ENCODE measurements at regions not wholly inside any gene's neighbourhood (a gene's known extent, or its start where the extent isn't known, plus 50 kb on each side); places are given as distances from the start of the nearest gene placed in this dataset.

- no peak for DNase-seq (ENCODE audit: low spot score)
Observed at GRCh38 chr5:2249442-2249841, 366.7 kb upstream of the IRX4 start.

DNA sequence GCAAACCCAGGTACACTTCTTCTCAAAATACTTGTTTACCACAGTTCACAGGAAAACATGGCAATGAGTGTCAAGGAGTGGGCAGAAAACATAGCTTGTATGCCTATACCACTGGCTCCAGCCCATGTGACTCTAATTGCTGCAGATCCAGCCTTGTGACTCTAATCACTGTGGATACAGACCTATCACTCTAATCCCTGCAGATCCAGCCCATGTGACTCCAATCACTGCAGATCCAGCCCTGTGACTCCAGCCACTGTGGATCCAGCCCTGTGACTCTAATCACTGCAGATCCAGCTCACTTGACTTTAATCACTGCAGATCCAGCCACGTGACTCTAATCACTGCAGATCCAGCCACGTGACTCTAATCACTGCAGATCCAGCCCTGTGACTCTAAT lies 366.3 kb upstream of the IRX4 start:
- DNase-seq (ENCODE audit: low spot score): no peak

DNA sequence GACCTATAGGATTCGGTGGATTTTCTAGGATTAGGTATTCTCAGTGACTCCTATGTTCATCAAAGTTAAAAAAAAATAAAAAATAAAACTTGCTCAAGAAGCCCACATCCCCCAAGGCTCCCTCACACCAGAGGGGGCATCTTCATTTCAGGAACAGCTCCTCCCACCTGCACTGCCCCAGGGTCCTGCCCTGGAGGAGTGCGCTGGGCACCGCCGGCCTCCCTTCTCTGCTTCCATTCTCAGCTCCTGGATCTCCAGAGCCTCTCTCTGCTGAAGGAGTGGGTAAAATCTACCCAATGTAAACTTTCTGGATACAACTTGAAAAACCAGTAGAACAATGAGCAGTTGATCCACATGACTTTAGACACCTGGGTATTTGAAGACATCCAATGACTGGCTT lies 359.8 kb upstream of the IRX4 start:
- DNase-seq (ENCODE audit: low spot score): no peak

DNA sequence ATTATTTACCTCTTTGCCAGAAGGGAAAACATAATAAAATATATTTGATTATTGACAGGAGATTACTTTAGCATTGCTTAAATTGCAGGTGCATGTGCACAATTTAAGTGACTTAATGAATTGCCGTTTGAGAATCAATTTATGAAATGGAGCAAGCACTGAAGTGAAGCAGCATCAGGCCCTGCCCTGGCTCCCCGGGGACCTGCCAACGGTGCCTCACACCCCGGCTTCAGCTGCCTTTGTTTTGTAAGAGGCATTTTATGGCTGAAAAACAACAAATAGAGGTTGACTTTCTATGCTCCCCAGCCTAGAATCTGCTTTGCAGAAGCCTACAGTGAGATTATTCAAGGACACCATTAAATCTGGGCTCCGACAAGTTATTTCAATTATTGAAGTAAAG lies 359.1 kb upstream of the IRX4 start:
- no peak for DNase-seq (ENCODE audit: low spot score)

- no peak for DNase-seq (ENCODE audit: low spot score)
Observed at GRCh38 chr5:2240118-2240904, 357.6 kb upstream of the IRX4 start.

DNA sequence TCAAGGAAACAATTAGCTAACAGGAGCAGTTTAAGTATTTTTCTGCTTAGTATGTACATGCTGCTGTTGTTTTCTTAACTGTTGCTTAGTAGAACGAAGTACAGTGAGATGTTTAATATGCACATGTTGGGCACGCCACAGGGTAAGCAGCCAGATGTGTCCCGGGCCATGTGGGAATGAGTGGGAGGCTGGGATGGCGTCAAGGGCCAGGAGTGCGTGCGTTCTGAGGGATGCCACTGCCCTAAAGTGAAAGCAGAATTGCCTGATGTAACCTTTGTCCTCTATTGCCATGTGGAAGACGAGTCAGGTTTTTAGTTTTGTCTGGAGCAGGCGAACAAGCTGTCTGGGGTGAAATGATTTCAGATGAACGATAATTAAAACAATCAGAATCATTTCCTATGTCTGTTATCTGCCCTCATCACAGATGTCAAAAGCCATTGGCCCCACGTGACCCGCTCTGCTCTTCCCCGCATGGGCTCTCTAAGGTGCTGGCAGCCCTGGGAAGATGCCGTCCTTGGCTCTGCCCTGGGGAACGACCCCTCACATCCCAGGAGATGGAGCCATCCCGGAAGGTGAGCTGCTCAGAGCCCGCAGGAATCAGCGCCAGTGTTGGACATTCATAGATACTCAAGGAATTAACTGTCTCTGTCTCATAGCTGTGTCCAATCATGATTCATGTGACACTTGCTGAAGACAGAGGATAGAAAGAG lies 356.6 kb upstream of the IRX4 start:
- DNase-seq (ENCODE audit: low spot score): no peak

- no peak for DNase-seq (ENCODE audit: low spot score)
Observed at GRCh38 chr5:2238732-2239131, 356.0 kb upstream of the IRX4 start.

GRCh38 chr5:2227433-2227832 lies 344.7 kb upstream of the IRX4 start:
- DNase-seq (ENCODE audit: low spot score): no peak

DNA sequence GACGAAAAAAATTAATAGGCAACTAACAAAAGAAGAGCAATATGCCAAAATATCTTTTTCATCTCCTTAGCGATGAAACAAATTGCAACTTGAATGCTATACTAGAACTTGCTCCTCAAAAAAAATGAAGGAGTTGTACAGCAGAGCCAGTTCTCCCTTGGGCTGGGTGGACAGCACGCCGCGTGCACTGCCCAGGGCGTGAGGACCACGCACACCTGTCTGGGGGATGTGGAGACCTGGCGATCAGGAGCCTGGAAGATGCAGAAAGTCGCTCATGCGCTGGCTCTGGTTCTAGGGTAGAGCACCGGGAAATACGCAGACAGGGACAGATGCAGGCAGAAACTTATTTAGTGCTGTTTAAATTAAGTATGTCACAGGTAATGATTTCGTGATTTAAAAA lies 342.0 kb upstream of the IRX4 start:
- no peak for DNase-seq (ENCODE audit: low spot score)

DNA sequence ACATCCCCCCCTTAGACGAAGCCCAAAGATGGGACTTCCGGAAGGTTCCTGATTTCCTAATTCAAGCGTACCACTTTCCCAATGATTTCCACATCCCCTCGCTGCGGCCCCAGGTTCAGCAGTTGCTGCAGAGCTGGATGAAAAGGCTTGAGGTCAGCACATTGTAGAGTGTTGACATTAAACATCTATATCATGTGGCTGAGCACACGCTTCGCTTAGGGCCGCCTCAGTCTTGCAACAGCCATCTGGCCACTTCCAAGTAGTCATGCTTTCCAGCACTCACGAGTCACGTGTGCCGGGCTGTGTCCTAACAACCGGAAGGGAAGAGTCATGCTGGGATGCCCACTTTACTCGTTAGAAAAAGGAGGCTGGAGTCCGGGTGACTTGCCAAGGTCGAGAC lies 340.6 kb upstream of the IRX4 start:
- no peak for DNase-seq (ENCODE audit: low spot score)

- no peak for DNase-seq (ENCODE audit: low spot score)
Observed at GRCh38 chr5:2222246-2222992, 339.7 kb upstream of the IRX4 start.

DNA sequence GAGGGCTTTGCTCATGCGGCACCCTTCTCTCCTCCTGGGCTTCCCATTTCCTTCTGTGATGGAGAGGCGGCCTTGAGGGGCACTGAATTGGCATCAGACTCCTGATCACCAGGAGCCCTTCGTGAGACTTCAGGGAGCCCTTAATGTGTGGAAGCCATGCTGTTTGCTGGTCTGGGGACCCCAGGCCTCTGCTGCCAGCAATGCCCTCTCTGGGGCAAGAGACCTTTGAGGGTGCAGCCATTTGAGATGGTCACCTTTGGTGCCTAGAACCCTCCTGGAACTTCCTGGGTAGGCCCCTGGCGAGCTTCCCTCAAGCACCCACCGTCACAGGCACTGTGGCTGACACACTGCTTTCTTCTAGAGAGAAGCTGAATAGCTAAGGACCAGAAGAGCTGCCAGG lies 338.7 kb upstream of the IRX4 start:
- DNase-seq (ENCODE audit: low spot score): no peak

- no peak for DNase-seq (ENCODE audit: low spot score)
Observed at GRCh38 chr5:2220741-2221140, 338.0 kb upstream of the IRX4 start.

DNA sequence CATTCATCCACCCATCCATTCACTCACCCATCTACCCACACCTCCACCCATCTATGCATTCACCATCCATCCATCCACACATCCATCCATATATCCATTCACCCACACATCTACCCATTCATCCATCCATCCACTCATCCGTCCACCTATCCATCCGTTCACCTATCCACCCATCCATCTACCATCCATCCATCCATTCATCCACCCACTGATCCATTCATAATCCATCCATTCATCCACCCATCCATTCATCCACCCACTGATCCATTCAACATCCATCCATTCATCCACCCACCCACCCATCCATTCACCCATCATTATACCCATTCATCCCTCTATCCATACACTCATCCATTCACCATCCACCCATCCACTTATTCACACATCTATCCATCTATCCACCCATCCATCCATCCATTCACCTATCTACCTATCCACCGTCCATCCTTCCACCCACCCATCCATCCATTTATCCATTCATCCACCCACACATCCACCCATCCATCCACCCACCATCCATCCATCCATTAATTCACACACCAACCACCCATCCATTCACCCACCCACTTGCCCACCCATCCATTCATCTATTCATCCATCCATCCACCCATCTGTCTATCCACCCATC lies 336.5 kb upstream of the IRX4 start:
- no peak for DNase-seq (ENCODE audit: low spot score)

GRCh38 chr5:2217219-2217618 lies 334.5 kb upstream of the IRX4 start:
- DNase-seq (ENCODE audit: low spot score): no peak

- no peak for DNase-seq (ENCODE audit: low spot score)
Observed at GRCh38 chr5:2214910-2215590, 332.3 kb upstream of the IRX4 start.

DNA sequence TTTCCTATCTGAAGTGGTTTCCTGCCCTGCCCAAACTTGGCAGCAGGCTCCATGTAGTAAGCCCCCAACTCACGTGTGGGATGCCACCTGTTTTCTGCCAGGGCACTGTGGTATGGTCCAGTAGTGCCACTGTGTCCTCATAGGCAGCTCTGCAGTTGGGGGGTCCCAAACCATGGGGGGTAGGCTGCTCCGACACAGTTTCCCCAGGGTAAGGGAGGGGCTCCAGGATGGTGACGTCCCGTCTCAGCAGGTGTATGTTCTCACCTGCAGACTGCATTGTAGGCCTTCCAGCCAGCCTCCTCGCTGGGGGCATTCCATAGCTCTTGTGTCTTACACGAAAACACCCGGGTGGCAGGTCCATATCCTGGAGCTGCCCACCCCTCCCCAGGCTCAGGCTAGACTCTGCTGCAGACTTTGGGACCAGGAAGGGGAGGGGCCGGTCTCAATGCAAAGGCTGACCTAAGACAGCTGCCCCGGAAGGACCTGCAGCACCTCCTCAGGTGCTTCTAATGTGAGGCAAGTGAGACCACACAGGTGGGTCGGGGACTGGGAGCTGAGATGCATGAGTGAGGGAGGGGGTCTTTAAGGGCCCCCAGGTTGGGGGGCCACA lies 330.5 kb upstream of the IRX4 start:
- DNase-seq (ENCODE audit: low spot score): no peak

GRCh38 chr5:2212481-2212880 lies 329.8 kb upstream of the IRX4 start:
- DNase-seq (ENCODE audit: low spot score): no peak

DNA sequence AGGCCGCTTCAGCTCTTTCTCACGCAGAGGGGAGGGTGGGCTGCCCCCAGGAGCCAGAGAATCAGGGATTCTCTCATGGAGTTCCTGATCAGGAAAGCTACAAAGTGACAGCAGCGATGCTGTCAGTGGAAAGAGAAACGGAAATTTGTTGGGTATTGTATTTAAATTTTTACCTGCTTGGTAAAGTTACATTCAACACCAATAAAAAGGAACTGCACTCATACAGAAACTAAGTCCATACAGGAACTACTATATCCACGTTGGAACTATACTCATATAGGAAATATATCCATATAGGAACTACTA lies 325.5 kb upstream of the IRX4 start:
- DNase-seq (ENCODE audit: low spot score): no peak

GRCh38 chr5:2207416-2208238 lies 324.9 kb upstream of the IRX4 start:
- no peak for DNase-seq (ENCODE audit: low spot score)

- no peak for DNase-seq (ENCODE audit: low spot score)
Observed at GRCh38 chr5:2207109-2207399, 324.3 kb upstream of the IRX4 start.
